Superior temporal gyrus (tissue), 1 donor: ENCODE measurements at regions not wholly inside any gene's neighbourhood (a gene's known extent, or its start where the extent isn't known, plus 50 kb on each side); places are given as distances from the start of the nearest gene placed in this dataset.
"Not testable (repeated sequence)": the region's sequence is repeated elsewhere in the genome, so short reads cannot be mapped to it uniquely, and the experiment has no call there.

Source experiments
- DNase-seq: peaks from one replicate; pipeline ENCODE4 v3.0.0-alpha.2; 2016; ENCODE audit errors: extremely low spot score

DNA sequence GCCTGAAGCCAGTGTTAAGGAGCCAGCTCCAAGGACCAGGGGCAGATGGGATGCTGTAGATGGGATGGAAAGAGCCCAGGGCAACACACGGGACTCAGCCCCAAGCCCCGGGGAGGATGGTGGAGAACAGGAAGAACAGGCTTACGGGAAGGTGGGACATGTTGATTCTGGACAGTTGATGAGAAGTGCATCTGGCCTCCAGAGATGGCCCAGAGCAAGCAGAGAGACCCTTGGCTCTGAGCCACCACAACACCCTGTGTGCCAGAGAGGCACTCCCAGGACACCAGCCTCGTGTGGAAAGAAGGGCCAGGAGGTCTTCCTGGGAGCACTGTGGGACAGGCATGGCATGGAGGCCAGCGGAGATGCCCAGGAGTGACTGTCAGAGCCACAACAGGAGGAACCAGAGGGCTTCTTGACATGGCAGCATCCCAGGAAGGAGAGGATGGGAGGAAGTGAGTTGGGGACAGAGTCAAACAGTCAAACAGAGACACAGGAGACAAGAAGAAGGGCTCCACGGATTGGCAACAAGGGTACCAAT, 156.3 kb upstream of the MVB12B start:
- DNase-seq, result no peak

DNA sequence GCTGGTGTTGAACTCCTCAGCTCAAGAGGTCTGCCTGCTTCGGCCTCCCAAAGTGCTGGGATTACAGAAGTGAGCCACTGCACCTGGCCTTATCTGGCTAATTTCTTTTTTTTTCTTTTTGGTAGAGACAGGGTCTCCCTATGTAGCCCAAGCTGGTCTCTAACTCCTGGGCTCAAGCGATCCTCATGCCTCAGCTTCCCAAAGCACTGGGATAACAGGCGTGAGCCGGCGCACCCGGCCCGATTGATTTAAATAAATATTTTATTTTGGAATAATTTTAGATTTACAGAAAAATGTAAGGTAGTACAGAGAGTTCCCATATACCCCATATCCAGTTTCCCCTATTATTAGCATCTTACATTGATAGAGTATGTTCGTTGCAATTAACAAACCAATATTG, 155.0 kb upstream of the MVB12B start:
- DNase-seq, result no peak

DNA sequence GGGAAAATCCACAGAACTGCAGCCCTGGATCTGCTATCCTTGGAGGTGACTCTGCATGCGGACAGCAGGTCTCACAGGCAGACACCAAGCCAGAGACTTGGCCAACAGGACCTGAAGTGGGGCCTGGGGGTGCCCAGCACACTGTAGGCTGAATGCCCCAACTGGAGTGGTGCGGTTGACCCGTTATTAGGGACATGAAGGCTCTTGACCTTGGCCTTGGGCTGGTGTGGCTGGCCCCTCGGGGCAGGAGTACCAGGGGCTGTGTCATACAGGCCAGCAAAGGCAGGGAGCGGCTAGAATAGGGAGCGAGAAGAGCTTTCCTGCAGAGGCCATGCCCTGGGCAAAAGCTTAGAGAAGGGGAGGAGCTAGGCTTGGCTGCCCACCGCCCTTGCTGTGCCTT, 153.2 kb upstream of the MVB12B start:
- no peak for DNase-seq

DNA sequence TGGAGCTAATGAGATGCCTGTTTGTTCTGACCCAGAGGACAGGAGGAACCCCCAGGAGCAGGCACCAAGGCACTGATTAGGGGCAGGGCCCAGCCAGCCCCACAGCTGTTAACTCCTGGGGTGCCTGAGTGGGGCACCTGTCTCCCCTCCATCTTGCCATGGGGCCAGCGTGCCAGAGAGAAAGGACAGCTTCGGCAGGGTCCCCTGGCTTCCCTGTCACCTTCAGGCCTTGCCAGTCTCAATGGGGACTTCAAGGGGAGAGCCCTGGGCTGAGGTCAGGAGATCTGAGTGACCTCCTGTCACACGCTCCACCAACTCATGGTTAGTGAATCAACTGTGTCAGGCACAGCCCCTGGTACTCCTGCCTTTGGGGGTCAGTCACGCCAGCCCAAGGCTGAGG, 152.7 kb upstream of the MVB12B start:
- no peak for DNase-seq

DNA sequence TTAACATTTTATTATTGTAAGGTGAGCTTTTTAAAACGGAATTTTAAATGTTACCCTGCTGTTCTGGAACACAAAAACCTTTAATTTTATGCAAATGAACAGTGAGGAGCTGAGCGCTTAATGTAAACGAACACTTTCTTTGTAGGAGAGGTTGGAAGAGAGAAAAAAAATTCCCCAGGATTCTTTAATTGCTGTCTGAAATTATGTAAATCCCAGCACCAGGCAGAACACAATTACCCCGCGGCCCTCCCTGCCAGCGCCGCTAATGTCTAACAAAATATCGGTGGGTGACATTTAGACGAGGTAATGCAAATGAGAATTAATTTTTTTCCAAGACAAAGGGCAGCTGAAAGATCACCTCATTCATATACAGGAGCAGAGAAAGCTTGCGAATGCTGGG, 143.4 kb upstream of the MVB12B start:
- DNase-seq, result no peak

DNA sequence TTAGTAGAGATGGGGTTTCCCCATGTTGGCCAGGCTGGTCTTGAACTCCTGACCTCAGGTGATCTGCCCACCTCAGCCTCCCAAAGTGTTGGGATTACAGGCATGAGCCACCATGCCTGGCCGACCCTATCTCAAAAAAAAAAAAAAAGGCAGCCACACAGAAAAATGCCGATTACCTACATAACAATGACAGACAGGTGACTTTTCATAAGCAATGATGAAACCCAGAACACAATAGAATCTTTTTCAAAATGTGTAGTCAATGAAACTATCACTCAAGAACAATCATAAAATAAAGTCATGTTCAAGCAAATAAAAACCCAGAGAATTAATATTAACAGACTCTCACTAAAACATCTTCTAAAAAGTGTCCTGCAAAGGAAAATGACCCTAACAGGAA, 135.6 kb upstream of the MVB12B start:
- not testable (repeated sequence) for DNase-seq

DNA sequence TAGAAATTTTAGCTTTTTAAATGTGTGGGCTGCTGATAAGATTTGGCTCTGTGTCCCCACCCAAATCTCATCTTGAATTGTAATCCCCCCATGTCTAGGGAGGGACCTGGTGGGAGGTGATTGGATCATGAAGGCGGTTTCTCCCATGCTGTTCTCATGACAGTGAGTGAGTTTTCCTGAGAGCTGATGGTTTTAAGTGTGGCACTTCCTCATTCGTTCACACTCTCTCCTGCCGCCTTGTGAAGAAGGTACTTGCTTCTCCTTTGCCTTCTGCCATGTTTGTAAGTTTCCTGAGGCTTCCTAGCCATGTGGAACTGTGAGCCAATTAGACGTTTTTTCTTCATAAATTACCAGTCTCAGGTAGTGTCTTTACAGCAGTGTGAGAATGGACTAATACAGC, 127.8 kb upstream of the MVB12B start:
- DNase-seq, result no peak

DNA sequence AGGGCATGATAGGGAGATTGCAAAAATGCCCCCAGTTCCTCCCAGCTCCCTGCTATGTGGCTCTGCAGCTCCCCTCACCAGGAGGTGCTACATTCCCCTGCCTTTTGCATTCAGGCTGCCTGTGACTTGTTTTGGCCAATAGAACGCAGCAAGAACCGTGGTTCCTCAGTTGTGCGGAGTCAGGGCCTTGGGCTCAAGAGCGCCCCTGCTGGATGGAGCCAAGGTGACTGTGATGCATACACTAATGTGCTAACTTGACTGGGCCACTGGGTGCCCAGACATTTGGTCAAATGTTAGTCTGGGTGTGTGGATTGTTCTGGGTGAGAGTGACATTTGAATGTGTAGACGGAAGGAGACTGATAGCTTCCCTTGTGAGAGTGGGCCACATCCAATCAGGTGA, 123.3 kb upstream of the MVB12B start:
- DNase-seq, result no peak

DNA sequence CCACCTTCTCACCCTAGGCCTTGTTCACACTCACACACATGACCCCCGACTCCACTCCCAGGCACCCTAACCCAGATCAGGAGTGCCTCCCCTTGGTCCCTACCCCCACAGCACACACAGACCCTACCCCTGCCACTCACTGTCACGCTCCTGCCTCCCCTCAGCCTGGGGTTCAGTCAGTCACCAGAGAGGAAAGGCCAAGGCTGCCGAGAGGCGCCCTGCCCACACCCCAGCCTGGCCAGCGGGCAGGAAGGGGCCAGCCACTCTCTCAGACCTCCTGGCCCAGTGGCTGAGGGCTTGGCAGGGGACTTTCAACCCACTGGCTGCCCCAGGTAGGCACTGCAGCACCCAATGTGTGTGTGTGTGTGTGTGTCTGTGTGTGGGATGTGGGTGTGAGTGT, 122.4 kb upstream of the MVB12B start:
- DNase-seq, result no peak

DNA sequence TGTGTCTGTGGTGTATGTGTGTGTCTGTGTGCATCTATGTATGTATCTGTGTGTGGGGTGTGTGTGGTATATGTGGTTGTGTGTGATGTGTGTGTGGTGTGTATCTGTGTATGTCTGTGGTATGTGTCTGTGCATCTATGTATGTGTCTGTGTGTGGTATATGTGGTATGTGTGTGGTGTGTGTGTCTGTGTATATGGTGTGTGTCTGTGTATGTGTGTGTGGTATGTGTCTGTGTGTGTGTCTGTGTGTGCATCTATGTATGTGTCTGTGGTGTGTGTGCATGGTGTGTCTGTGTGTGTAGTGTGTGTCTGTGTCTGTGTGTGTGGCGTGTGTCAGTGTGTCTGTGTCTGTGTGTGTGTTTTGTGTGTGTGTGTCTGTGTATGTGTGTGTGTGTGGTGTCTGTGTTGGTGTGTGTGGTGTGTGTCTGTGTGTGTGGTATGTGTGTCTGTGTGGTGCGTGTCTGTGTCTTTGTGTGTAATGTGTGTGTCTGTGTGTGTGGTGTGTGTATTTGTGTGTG, 121.9 kb upstream of the MVB12B start:
- no peak for DNase-seq

DNA sequence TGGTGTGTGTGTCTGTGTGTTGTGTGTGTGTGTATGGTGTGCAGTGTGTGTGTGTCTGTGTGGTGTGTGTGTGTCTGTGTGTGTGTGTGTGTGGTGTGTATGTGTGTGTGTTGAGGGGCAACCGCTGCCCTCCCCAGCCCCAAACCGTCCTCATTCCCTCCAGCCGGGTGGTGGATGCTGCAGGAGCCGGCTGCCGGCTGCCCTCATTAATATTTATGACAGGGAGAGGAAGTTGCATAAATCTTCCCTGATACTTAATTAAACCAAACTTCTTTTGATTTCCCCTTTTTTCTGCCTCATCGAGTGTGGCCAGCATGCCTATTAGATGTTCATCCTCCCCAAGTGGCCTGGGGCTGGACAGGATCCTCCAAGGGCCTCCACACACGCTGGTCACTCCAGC, 121.4 kb upstream of the MVB12B start:
- DNase-seq, result no peak

DNA sequence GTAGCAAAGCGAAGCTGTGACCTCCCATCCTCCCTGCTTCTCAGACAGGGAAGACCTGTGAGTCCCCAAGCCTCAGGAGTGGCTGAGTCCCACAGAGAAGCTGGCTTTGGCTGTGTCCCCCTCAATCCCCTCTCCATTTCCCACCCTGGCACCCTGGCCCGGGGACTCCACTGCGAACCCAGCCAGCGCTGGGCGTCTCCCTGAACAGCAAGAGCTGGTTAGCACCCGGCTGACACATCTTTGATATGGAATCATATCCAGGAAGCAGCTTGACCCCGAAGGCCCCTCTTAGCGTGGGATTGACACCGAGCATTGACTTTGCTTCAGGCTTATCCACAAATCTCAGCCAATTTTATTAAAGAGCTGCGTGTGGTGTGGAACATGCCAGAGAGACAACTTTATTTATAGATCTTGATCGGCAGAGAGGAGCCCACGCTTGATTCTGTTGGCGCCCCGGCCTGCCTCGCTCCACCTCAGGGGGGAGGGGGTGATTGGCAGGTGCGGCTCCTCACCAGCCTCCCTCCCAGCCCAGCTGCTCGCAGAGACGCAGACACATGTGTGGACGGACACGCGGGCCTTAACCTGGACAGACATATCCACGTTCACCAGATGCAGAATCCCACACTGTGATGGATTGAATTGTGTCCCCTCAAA, 120.7 kb upstream of the MVB12B start:
- DNase-seq, result no peak

DNA sequence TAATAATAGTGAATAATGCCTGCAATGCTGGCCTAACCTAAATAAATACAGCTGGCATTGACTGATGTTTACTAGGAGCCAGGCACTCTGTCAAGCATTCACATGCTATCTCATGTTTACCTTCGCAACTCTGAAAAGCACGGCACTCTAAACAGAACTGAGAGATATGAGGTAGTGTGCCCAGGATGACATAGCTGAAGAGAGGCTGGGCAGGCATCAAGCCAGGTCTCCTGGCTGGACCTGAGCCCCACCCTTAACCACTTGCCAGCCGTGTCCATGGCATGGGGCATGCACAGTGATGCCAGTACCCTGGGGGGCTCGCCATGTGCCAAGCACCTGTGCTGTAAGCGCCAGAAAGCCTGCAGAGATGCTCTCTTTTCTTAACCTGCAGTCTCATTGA, 119.4 kb upstream of the MVB12B start:
- DNase-seq, result no peak

DNA sequence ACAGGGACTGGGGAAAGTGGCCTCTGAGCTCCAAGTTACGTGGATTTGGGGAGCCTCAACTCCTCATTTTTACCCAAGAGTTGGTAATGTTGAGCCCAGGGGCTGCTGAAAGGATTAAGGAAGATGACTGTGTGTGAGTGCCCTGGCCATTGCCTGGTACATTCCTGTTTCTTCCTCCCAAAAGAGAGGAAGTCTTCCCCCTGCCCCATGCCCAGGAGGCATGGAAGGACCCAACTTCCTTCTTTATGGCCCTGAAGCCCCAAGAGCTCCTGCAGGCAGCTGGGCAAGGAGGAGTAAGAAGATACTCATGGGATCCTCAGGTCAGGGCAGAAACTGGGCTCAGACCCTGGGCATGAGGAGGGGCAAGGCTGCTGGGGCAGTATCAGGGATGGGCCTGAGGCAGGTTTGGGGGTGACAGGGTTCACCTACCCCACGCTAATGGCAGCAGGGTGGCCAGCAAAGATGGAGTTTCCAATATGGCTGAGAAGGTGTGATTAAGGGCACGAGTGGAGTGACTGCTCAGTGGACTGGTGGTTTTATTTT, 118.3 kb upstream of the MVB12B start:
- DNase-seq, result no peak

DNA sequence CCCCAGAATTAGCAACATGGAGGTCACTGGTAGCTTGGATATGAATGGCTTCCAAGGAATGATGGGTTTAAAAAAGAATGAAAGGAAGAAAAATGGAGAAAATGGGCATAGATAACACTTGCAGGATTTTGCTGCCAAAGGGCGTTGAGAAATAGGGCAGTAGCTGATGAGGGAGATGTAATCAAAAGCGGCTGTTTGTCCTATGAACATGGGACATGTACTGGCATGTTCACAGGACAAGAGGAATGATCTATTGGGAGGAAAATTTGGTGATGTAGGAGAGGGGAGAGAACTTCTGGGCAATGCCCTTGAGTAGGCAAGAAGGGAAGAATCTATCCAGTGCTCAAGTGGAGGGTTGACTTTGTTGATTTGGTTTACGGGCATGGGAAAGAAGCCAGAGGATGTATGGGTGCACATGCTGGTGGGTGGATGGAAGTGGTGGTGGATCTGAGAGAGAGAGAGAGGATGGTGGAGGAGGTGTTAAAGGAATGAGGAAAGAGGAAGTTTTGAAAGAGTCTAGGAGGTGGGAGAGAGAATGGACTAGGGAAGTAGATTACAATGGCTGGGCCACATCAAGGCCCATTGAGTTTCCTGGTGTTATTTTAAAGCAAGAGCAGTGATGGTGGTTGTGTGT, 115.1 kb upstream of the MVB12B start:
- DNase-seq, result no peak

DNA sequence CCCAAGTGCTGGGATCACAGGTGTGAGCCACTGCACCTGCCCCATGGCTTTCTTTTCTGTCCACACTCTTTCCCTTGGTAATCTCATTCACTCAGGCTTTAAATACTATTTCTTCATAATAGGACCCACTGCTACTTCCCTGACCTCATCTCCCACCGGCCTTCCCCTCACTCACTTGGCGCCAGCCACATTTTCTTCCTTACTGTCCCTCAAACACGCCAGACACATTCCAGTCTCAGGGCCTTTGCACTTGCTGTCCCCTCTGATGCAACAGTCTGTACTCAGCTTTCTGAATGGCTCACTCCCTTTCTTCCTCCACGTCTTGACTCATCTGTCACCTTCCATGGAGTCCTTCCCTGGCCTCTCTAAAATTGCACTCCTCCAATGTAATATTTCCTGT, 111.1 kb upstream of the MVB12B start:
- DNase-seq, result no peak

DNA sequence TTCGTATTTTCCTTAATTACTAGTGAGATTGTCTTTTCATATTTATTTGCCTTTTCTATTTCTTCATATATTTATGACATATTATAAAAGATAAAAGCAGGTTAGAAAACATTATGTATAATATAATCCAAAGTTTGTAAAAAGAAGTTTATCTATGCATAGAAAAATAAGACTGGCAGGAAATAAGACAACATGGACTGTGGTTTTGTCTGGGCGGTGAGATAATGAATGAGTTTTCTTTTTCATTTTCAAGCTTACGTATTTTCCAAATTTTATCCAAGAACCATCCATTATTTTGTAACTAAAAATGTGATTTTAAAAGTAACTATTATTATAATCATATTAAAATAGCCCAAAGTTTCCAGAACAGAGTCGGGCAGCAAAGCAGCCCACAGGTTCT, 109.8 kb upstream of the MVB12B start:
- no peak for DNase-seq

DNA sequence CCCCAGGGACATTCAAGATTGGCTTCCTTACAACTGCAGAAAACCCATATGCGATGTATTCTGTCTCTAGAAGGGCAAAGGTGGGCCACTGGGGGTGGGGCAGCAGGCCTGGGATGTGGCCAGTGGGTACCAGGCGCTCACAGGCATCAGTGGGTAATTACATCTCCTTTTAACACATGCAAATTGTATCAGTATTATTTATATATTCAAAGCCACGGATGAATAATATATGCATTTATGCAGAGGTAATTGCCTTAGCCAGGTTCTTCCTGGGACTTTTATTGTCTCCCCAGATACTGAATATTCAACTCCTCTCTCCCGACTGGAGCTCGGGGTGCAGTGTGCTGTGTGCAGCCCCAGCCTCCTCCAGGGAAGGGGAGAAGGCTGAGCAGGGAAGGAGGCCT, 109.4 kb upstream of the MVB12B start:
- DNase-seq, result no peak

DNA sequence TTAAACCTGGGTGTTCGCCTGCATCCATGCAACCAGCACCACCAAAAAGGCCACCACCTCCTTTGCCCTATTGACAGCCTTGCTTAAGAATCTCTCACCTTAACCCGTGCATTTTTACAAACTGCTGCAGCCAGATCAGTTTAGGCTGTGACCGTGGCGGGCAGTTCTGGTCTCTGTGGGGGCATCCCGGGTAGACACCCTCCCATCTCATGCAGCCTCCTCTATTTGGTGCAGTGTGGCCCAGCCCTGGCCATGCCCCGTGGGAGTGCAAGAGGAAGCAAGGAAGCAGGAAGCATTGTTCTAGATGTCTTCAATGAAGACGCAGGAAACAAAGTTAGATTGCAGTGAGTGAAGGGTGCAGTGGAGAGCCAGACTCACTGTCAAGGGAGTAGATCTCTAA, 108.8 kb upstream of the MVB12B start:
- DNase-seq, result no peak

DNA sequence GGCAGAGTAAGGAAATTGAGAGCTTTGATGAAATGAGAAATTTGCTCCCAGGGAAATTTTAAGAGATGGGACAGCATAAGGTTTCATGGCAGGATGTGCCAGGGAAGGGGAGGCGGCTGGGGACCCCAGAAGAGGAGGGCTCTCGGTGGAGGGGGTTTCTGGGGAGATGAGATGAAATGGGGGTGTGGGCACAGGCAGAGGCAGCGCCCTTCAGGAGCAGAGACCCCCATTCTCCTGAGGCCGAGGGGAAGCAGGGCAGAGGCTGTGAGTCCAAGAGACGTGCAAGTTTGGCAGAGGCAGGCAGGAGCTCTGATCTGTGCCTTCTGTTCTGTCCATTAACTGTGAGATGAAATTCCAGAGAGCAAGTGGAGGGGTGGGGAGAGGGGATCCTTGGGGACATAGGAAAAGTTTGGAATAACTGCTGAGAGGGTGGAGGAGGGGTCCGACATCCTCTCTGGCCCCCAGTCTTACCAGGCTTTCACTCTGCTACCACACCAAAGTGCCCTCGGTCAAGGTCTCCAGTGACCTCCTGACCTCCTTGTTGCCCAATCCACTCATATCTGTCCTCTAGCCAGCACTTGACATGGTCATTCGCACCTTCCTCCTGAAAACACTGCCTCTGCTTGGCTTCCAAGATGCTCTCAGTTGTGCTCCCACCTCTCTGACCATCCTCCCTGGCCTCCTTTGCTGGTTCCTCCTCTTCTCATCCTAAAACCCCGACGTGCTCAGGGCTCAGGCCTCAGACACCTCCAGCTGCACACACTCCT, 108.1 kb upstream of the MVB12B start:
- no peak for DNase-seq

DNA sequence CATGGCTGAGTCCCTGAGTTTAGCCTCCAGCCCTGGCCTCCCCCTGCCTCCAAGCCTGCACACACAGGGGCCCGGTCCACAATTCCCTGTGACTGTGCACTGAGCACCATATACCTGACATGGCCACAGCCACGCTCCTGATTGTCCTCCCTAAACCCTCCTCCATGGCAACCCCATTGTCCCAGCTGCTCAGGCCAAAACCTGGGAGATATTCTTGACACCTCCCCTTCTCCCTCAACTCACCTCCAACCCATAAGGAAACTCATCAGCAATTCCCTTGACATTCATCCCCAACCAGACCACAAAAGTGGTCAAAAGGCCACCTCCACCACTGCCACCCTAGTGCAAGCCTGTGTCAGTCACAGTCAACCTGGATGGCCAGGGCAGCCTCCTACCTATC, 107.5 kb upstream of the MVB12B start:
- no peak for DNase-seq

DNA sequence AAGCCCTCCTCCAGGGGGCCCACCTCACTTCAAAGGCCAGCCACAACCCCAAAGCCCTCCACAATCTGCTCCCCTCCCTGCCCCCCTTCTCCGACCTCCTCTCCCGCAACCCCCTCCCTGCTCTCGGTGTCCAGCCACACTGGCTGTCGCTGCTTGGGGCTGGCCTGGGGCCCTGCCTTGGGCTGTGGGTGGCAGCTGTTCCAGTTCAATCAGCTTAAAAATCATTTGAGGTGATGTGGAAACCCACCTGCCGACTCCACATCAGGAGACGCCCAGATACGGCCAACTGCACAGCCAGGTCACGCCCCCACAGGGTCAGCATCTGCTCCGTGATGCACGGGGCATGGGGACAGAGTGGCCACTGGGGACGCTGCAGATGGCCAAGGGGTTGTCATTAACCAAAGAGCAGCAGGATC, 107.0 kb upstream of the MVB12B start:
- no peak for DNase-seq
